ENCODE measurements at regions not wholly inside any gene's neighbourhood (a gene's known extent, or its start where the extent isn't known, plus 50 kb on each side); places are given as distances from the start of the nearest gene placed in this dataset.
"Not testable (repeated sequence)": the region's sequence is repeated elsewhere in the genome, so short reads cannot be mapped to it uniquely, and the experiment has no call there.

- peak; percentile 64 for DNase-seq (ENCODE audit: low spot score)
Observed at GRCh38 chr12:62192180-62192902, 67.9 kb upstream of the USP15 start.

GRCh38 chr12:62192903-62193250 is 67.3 kb upstream of the USP15 start:
- DNase-seq (ENCODE audit: low spot score) = no peak

GRCh38 chr12:62194031-62194430 is 66.2 kb upstream of the USP15 start:
- DNase-seq (ENCODE audit: low spot score) = no peak

DNA sequence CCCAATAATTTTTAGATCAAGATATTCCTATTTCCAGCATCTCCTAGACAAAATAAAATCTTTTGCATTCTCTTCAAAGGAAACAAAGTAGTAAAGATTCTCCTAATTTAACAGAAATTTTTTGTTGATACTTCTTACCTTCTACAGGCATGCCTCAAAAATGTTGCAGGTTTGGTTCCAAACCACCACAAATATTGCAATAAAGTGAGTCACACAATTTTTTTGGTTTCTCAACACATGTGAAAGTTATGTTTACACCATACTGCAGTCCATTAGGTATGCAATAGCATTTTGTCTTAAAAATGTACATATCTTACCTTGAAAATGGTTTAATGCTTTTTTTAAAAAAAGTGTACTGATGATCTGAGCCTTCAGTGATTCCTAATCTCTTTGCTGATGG is 65.6 kb upstream of the USP15 start:
- no peak for DNase-seq (ENCODE audit: low spot score)

GRCh38 chr12:62196146-62196545 is 64.1 kb upstream of the USP15 start:
- no peak for DNase-seq (ENCODE audit: low spot score)

DNA sequence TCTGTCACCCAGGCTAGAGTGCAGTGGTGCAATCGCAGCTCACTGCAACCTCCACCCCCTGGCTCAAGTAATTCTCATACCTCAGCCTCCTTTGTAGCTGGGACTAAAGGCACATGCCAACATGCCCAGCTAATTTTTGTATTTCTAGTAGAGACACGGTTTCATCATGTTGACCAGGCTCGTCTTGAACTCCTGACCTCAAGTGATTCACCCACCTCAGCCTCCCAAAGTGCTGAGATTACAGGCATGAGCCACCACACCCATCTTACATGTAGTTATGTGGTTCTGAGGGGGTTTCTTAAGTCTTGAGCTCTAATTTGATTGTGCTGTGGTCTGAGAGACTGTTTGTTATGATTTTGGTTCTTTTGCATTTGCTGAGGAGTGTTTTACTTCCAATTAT is 57.3 kb upstream of the USP15 start:
- not testable (repeated sequence) for DNase-seq (ENCODE audit: low spot score)

GRCh38 chr12:62205346-62205745 is 54.9 kb upstream of the USP15 start:
- no peak for DNase-seq (ENCODE audit: low spot score)

DNA sequence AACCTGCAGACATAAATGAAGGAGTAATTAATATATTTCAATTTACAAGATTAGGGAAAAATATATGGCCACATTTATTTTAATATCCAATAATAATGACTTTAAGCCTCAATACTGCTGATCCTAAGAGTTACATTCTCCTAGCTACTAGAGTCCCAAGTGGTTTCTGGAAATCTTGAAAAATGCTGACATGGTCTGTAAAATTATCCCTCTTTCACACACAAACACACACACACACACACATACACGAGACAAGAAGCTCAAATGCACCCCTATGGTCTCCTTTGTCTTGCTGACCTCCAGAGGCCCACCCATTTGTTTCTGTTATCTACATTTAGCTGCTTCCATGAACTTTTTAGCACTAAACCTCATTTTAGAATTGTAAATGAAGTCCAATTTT is 53.0 kb upstream of the USP15 start:
- no peak for DNase-seq (ENCODE audit: low spot score)
